H1 (cell line): ENCODE measurements at regions not wholly inside any gene's neighbourhood (a gene's known extent, or its start where the extent isn't known, plus 50 kb on each side); places are given as distances from the start of the nearest gene placed in this dataset.
A peak's percentile ranks its signal among the peaks of the same experiment; 100 is the strongest.
"Not testable (repeated sequence)": the region's sequence is repeated elsewhere in the genome, so short reads cannot be mapped to it uniquely, and the experiment has no call there.

ENCODE experiments used
- CTCF ChIA-PET: fragments of 300-600 bp; sonication (Branson Sonifier 250); formaldehyde crosslinking; loops from one replicate; lab custom pipeline; 2021; ENCODE audit not compliant: partially characterized antibody; lab: Charles Lee
- POLR2A ChIA-PET: fragments of 300-600 bp; sonication (Branson Sonifier 250); formaldehyde crosslinking; loops from one replicate; lab custom pipeline; 2021; ENCODE audit warnings: inconsistent platforms; ENCODE audit not compliant: partially characterized antibody; lab: Charles Lee
- DNase-seq, 2 experiments: peaks; one replicate each; pipeline versions ENCODE4 v3.0.0 to v3.0.0-alpha.2; 2010 to 2022; ENCODE audit warnings: low spot score in 2 of 2, low read depth in 1 of 2, mixed read lengths in 1 of 2
- FAIRE-seq: peaks from 2 replicates; lab custom pipeline; 2011; peaks lifted over from hg19 to GRCh38; lab: Jason Lieb, UNC
- H2AFZ ChIP-seq: 2 replicates; pipeline ENCODE4 v1.8.1; 2012; ENCODE audit warnings: low read length, inconsistent platforms
- H2AK5ac ChIP-seq: 2 replicates; pipeline ENCODE4 v1.6.1; 2013; ENCODE audit warnings: low read depth, low read length
- H2BK120ac ChIP-seq: replicated peaks from 2 replicates; pipeline ENCODE3; 2013; ENCODE audit warnings: low read depth, low read length, inconsistent platforms
- H2BK12ac ChIP-seq: 2 replicates; pipeline ENCODE4 v1.6.1; 2013; ENCODE audit warnings: low read depth, low read length
- H2BK15ac ChIP-seq: 2 replicates; pipeline ENCODE4 v1.6.1; 2013; ENCODE audit warnings: low read length
- H2BK20ac ChIP-seq: 2 replicates; pipeline ENCODE4 v1.6.1; 2013; ENCODE audit warnings: low read length
- H2BK5ac ChIP-seq: 2 replicates; pipeline ENCODE4 v1.6.1; 2013; ENCODE audit warnings: low read depth, low read length
- H3K14ac ChIP-seq: 2 replicates; pipeline ENCODE4 v1.6.1; 2013; ENCODE audit warnings: inconsistent platforms; ENCODE audit not compliant: insufficient read length
- H3K18ac ChIP-seq: 2 replicates; pipeline ENCODE4 v1.6.1; 2013; ENCODE audit warnings: low read length; ENCODE audit errors: extremely low read depth
- H3K23ac ChIP-seq: 2 replicates; pipeline ENCODE4 v1.6.1; 2013; ENCODE audit warnings: inconsistent platforms; ENCODE audit not compliant: insufficient read length
- H3K23me2 ChIP-seq: 2 replicates; pipeline ENCODE4 v1.6.1; 2013; ENCODE audit warnings: low read depth, low read length
- H3K27ac ChIP-seq: 2 replicates; pipeline ENCODE4 v1.6.1; 2011; ENCODE audit warnings: low read depth, low read length, inconsistent platforms
- H3K27me3 ChIP-seq, 4 experiments: replicated peaks in 1 of 4; 1 replicate in 1 of 4; 2 replicates in 3 of 4; pipeline versions ENCODE4 v1.6.1 to v1.8.1; 2011 to 2013; ENCODE audit warnings: low read length in 3 of 4, mild to moderate bottlenecking in 3 of 4, inconsistent platforms in 2 of 4, mixed read lengths in 2 of 4, moderate library complexity in 1 of 4; ENCODE audit not compliant: control insufficient read depth in 3 of 4, insufficient read depth in 3 of 4; ENCODE audit errors: extremely low read depth in 1 of 4
- H3K36me3 ChIP-seq, 4 experiments: 2 replicates each; pipeline versions ENCODE4 v1.6.1 to v1.8.1; 2011 to 2013; ENCODE audit warnings: mild to moderate bottlenecking in 4 of 4, low read length in 3 of 4, moderate library complexity in 2 of 4, control low read depth in 1 of 4, inconsistent platforms in 1 of 4; ENCODE audit not compliant: insufficient read depth in 4 of 4, control insufficient read depth in 2 of 4
- H3K4ac ChIP-seq: replicated peaks from 2 replicates; pipeline ENCODE3; 2013; ENCODE audit warnings: low read length, low read depth, mixed read lengths, inconsistent platforms; ENCODE audit not compliant: insufficient read length
- H3K4me1 ChIP-seq, 4 experiments: replicated peaks in 1 of 4; 1 replicate in 1 of 4; 2 replicates in 3 of 4; pipeline versions ENCODE4 v1.6.1 to v1.8.1; 2011 to 2013; ENCODE audit warnings: low read length in 3 of 4, inconsistent platforms in 2 of 4, mixed read lengths in 1 of 4; ENCODE audit not compliant: insufficient read depth in 4 of 4, control insufficient read depth in 3 of 4
- H3K4me2 ChIP-seq, 2 experiments: 2 replicates each; pipeline versions ENCODE4 v1.6.1 to v1.8.1; 2011 to 2013; ENCODE audit warnings: low read depth in 2 of 2, low read length in 2 of 2, control low read depth in 1 of 2, inconsistent platforms in 1 of 2, mild to moderate bottlenecking in 1 of 2; ENCODE audit not compliant: insufficient read depth in 1 of 2
- H3K4me3 ChIP-seq, 4 experiments: fragments of 200-600, 300-600 bp in 1 of 4; sonication (generic), shearing (Covaris generic), sonication (Bioruptor Twin) in 1 of 4; 2 replicates each; pipeline versions ENCODE4 v1.5.1 to v1.8.1; 2011 to 2016; ENCODE audit warnings: low read length in 4 of 4, low read depth in 3 of 4, control low read depth in 2 of 4, inconsistent platforms in 2 of 4, mild to moderate bottlenecking in 2 of 4, mixed read lengths in 1 of 4, moderate library complexity in 1 of 4; ENCODE audit not compliant: insufficient read depth in 2 of 4; ENCODE audit errors: extremely low read depth in 1 of 4
- H3K56ac ChIP-seq: replicated peaks from 2 replicates; pipeline ENCODE3; 2013; ENCODE audit warnings: low read depth, mild to moderate bottlenecking, mixed read lengths, low read length, inconsistent platforms; ENCODE audit not compliant: insufficient read length
- H3K79me1 ChIP-seq: 2 replicates; pipeline ENCODE4 v1.6.1; 2013; ENCODE audit warnings: low read depth, low read length, control low read depth
- H3K79me2 ChIP-seq, 2 experiments: 2 replicates each; pipeline versions ENCODE4 v1.6.1 to v1.8.1; 2012 to 2013; ENCODE audit warnings: low read length in 2 of 2, mild to moderate bottlenecking in 2 of 2, inconsistent platforms in 1 of 2; ENCODE audit not compliant: insufficient read depth in 2 of 2, control insufficient read depth in 1 of 2
- H3K9ac ChIP-seq, 4 experiments: replicated peaks in 1 of 4; 1 replicate in 1 of 4; 2 replicates in 3 of 4; pipeline versions ENCODE4 v1.6.1 to v1.8.1; 2011 to 2013; ENCODE audit warnings: low read depth in 3 of 4, low read length in 3 of 4, control low read depth in 2 of 4, mild to moderate bottlenecking in 2 of 4, moderate library complexity in 2 of 4, inconsistent platforms in 1 of 4; ENCODE audit errors: extremely low read depth in 1 of 4
- H3K9me3 ChIP-seq, 2 experiments: 2 replicates each; pipeline versions ENCODE4 v1.6.1 to v1.8.1; 2012 to 2013; ENCODE audit warnings: mild to moderate bottlenecking in 2 of 2, moderate library complexity in 2 of 2, control low read depth in 1 of 2, inconsistent platforms in 1 of 2, low read depth in 1 of 2, low read length in 1 of 2, mixed read lengths in 1 of 2; ENCODE audit not compliant: insufficient read depth in 2 of 2
- H4K20me1 ChIP-seq, 2 experiments: replicated peaks in 1 of 2; 2 replicates each; pipeline versions ENCODE3 to v1.8.1; 2011 to 2013; ENCODE audit warnings: inconsistent platforms in 2 of 2, low read length in 2 of 2, mild to moderate bottlenecking in 1 of 2; ENCODE audit not compliant: insufficient read depth in 2 of 2, control insufficient read depth in 1 of 2
- H4K5ac ChIP-seq: 2 replicates; pipeline ENCODE4 v1.6.1; 2013; ENCODE audit warnings: low read length, low read depth, mixed read lengths, inconsistent platforms; ENCODE audit not compliant: insufficient read length
- H4K8ac ChIP-seq: 2 replicates; pipeline ENCODE4 v1.8.0; 2013; ENCODE audit warnings: mild to moderate bottlenecking, moderate library complexity, low read length, inconsistent platforms; ENCODE audit not compliant: insufficient read depth; ENCODE audit errors: extremely low read depth
- H4K91ac ChIP-seq: replicated peaks from 2 replicates; pipeline ENCODE3; 2013; ENCODE audit warnings: low read length, mixed read lengths, inconsistent platforms; ENCODE audit not compliant: insufficient read length
- WGBS, 2 experiments: shearing (Covaris generic) in 1 of 2; methylation state at CpG; one replicate each; pipeline versions ENCODE4 v1.1.6 to v1.1.7; 2013 to 2015; ENCODE audit warnings: low lambda C conversion rate in 2 of 2, mixed read lengths in 2 of 2, inconsistent platforms in 1 of 2, low coverage in 1 of 2, missing lambda C conversion rate in 1 of 2; ENCODE audit not compliant: insufficient replicate concordance in 2 of 2, insufficient coverage in 1 of 2, insufficient read length in 1 of 2; ENCODE audit errors: extremely low coverage in 1 of 2, missing lambda C conversion rate in 1 of 2; 5-methylcytosine and 5-hydroxymethylcytosine counted together

DNA sequence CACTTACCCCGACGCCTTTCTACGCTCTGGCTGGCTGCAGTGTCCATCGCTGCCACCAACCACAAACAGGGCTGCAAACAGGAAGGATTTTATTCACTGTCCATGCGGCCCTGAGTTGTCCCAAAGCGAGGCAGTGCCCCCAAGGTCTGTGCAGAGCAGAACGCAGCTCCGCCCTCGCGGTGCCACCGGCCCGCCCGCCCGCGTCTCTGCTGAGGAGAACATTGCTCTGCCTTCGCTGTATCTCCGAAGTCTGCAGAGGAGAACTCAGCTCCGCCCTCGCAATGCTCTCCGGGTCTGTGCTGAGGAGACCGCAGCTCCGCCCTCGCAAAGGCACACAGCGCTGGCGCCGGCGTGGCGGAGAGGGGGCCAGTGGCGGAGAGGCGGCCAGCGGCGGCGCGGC, 645.1 kb downstream of the FAM72C start:
- H3K4me2 ChIP-seq, H3K4me3 ChIP-seq, H4K20me1 ChIP-seq, H3K23ac ChIP-seq, H3K27me3 ChIP-seq, FAIRE-seq, H3K14ac ChIP-seq, H4K8ac ChIP-seq, H3K4me1 ChIP-seq, H4K91ac ChIP-seq, H3K23me2 ChIP-seq, H3K9ac ChIP-seq, H3K56ac ChIP-seq, H3K79me1 ChIP-seq, H3K79me2 ChIP-seq, CTCF ChIA-PET, H2AFZ ChIP-seq, H4K5ac ChIP-seq, H2BK120ac ChIP-seq, H2BK5ac ChIP-seq, H3K18ac ChIP-seq, POLR2A ChIA-PET, H3K9me3 ChIP-seq, H2BK12ac ChIP-seq, H3K4ac ChIP-seq, H3K27ac ChIP-seq, H2AK5ac ChIP-seq, H3K36me3 ChIP-seq, H2BK20ac ChIP-seq, H2BK15ac ChIP-seq: not testable (repeated sequence)
- 6% methylated on average over 7 of the region's 34 CpGs; no CpG with 5 or more reads in 1 of the 2 experiments for WGBS, 2 experiments
- DNase-seq: peak in 1 of 2 experiments; percentile 40

DNA sequence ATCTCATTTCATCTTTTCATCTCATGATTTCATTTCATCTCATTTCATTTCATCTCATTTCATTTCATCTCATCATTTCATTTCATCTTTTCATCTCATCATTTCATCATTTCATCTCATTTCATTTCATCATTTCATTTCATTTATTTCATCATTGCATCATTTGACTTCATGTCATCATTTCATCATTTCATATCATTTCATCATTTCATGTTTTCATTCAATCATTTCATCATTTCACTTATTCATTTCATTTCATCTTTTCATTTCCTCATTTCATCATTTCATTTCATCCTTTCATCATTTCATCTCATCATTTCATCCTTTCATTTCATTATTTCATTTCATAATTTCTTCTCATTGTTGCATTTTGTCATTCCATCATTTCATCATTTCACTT, 660.6 kb downstream of the FAM72C start:
- H3K56ac ChIP-seq, H3K27ac ChIP-seq, H2AFZ ChIP-seq, H3K4me2 ChIP-seq, H2BK5ac ChIP-seq, H4K91ac ChIP-seq, POLR2A ChIA-PET, H3K79me2 ChIP-seq, H3K36me3 ChIP-seq, H3K23me2 ChIP-seq, H3K14ac ChIP-seq, H3K4me3 ChIP-seq, H4K8ac ChIP-seq, DNase-seq, H2BK120ac ChIP-seq, H2AK5ac ChIP-seq, H3K23ac ChIP-seq, FAIRE-seq, CTCF ChIA-PET, H3K9ac ChIP-seq, H3K9me3 ChIP-seq, H2BK12ac ChIP-seq, H2BK20ac ChIP-seq, H4K5ac ChIP-seq, H3K79me1 ChIP-seq, H3K18ac ChIP-seq, H3K4me1 ChIP-seq, H3K4ac ChIP-seq, H3K27me3 ChIP-seq, H2BK15ac ChIP-seq, H4K20me1 ChIP-seq: not testable (repeated sequence)
